ENCODE measurements at regions not wholly inside any gene's neighbourhood (a gene's known extent, or its start where the extent isn't known, plus 50 kb on each side); places are given as distances from the start of the nearest gene placed in this dataset.

DNA sequence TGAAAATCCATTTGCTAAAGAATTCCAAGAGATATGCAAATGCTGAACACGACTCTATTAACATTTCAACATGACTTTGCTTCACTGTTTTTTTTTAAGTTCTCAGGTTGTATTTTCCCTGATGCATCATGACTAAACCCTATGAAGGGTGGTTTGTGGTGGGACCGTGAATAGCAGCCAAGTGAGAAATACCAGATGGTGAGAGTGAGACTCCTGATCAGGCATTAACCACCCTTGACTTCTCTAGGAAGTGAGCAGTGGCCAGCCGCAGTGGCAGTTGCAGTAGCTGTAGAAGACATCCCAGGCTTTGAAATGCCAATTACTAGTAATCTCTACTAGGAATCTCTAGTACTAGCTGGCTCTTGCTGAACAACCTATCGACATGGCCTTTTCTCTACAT lies 383.4 kb downstream of the FAM133A start:
- peaks cover 0 to 3% (median 0%) of the 10 kb centered on the region in 3 donors for H3K27me3 Mint-ChIP-seq (ENCODE audit: low read depth in 3 of 3)

DNA sequence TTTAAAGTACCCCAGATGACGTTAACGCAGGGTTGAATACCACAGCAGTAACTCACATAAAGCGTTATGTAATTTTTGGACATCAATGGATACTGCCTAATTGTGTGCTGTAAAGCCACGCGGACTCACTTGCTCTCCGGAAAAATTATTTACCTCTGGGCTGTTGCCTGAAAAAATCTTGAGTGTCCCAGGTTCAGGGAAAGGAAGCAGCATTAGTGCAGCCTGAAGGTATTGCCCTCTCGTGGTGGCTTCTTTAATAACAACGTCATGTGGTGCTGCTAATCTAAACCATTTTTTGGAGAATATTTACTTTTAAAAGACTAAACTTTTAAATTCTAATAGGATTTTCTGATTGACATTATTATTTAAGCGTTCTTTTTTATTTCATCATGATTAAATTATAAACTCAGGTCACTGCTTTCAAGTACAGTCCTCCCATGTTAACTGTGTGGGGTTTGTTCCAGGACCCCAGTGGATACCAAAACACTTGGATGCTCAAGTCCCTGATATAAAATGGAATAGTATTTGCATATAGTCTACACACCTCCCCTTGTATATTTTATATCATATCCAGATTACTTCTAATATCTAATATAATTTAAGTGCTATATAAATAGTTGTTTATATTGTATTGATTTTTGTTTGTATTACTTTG lies 384.8 kb downstream of the FAM133A start:
- Histone ChIP-seq H3K9me3 (replicated peaks in 1 of 2; ENCODE audit: control insufficient read depth in 1 of 2, insufficient read depth in 1 of 2, low read length in 2 of 2) (no peaks in the 10 kb centered on the region), H4K20me1 (ENCODE audit: insufficient read depth, low read length) (no peaks in the 10 kb centered on the region), H3K9ac (ENCODE audit: insufficient read depth, low read length, poor library complexity, severe bottlenecking) (no peak overlapping the region), H3K79me2 (ENCODE audit: insufficient read depth, low read length) (no peaks in the 10 kb centered on the region), H3K4me3 (replicated peaks in 1 of 3; ENCODE audit: low read depth in 2 of 3, low read length in 3 of 3) (no peak overlapping the region), H3K4me1 (ENCODE audit: control insufficient read depth in 1 of 2, insufficient read depth in 2 of 2, low read length in 2 of 2) (no peaks in the 10 kb centered on the region), H2AFZ (ENCODE audit: insufficient read depth, low read depth, low read length, poor library complexity, severe bottlenecking) (no peak overlapping the region), H3K27ac (ENCODE audit: low read depth in 1 of 2, low read length in 2 of 2) (no peak overlapping the region), H3K36me3 (replicated peaks in 1 of 2; ENCODE audit: control insufficient read depth in 1 of 2, insufficient read depth in 2 of 2, low read length in 2 of 2) (no peaks in the 10 kb centered on the region), H3K4me2 (replicated peaks; ENCODE audit: extremely low read depth, low read length, poor library complexity, severe bottlenecking) (no peak overlapping the region), H3K27me3 (ENCODE audit: control insufficient read depth in 2 of 2, insufficient read depth in 2 of 2, low read length in 2 of 2) (no peaks in the 10 kb centered on the region)
- Mint-ChIP-seq H3K9me3 (no peaks in the 10 kb centered on the region), H3K27me3 (ENCODE audit: low read depth in 3 of 3) (peaks cover 0 to 3% (median 0%) of the 10 kb centered on the region in 3 donors), H3K27ac (no peak overlapping the region), H3K4me3 (no peak overlapping the region), H3K36me3 (no peaks in the 10 kb centered on the region), H3K4me1 (no peaks in the 10 kb centered on the region)
- TF ChIP-seq, protein P1, sequence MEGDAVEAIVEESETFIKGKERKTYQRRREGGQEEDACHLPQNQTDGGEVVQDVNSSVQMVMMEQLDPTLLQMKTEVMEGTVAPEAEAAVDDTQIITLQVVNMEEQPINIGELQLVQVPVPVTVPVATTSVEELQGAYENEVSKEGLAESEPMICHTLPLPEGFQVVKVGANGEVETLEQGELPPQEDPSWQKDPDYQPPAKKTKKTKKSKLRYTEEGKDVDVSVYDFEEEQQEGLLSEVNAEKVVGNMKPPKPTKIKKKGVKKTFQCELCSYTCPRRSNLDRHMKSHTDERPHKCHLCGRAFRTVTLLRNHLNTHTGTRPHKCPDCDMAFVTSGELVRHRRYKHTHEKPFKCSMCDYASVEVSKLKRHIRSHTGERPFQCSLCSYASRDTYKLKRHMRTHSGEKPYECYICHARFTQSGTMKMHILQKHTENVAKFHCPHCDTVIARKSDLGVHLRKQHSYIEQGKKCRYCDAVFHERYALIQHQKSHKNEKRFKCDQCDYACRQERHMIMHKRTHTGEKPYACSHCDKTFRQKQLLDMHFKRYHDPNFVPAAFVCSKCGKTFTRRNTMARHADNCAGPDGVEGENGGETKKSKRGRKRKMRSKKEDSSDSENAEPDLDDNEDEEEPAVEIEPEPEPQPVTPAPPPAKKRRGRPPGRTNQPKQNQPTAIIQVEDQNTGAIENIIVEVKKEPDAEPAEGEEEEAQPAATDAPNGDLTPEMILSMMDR (IDR thresholded peaks at IDR 0.05): no peak
- DNase-seq: no peak
- intact Hi-C loops (cut with micrococcal nuclease): no loop called here
- 47% methylated on average over 3 of the region's 9 CpGs for WGBS (ENCODE audit: insufficient coverage)

More for the DNA sequence above, 383.4 kb downstream of the FAM133A start:
- no peak overlapping the region for H3K9ac ChIP-seq (ENCODE audit: insufficient read depth, low read length, poor library complexity, severe bottlenecking)
- no peaks in the 10 kb centered on the region for H3K36me3 ChIP-seq (replicated peaks in 1 of 2; ENCODE audit: control insufficient read depth in 1 of 2, insufficient read depth in 2 of 2, low read length in 2 of 2)
- no peak overlapping the region for H3K4me2 ChIP-seq (replicated peaks; ENCODE audit: extremely low read depth, low read length, poor library complexity, severe bottlenecking)
- H3K4me3 ChIP-seq (replicated peaks in 1 of 3; ENCODE audit: low read depth in 2 of 3, low read length in 3 of 3): no peak overlapping the region
- H3K4me1 ChIP-seq (ENCODE audit: control insufficient read depth in 1 of 2, insufficient read depth in 2 of 2, low read length in 2 of 2): no peaks in the 10 kb centered on the region
- no peaks in the 10 kb centered on the region for H3K79me2 ChIP-seq (ENCODE audit: insufficient read depth, low read length)
- intact Hi-C loops (cut with micrococcal nuclease): no loop called here
- no peaks in the 10 kb centered on the region for H4K20me1 ChIP-seq (ENCODE audit: insufficient read depth, low read length)
- no peak overlapping the region for H3K27ac Mint-ChIP-seq
- no peaks in the 10 kb centered on the region for H3K9me3 ChIP-seq (replicated peaks in 1 of 2; ENCODE audit: control insufficient read depth in 1 of 2, insufficient read depth in 1 of 2, low read length in 2 of 2)
- H2AFZ ChIP-seq (ENCODE audit: insufficient read depth, low read depth, low read length, poor library complexity, severe bottlenecking): no peak overlapping the region
- H3K27me3 ChIP-seq (ENCODE audit: control insufficient read depth in 2 of 2, insufficient read depth in 2 of 2, low read length in 2 of 2): peaks cover 0 to 2% of the 10 kb centered on the region in 2 donors
- WGBS (ENCODE audit: insufficient coverage): no CpG with 5 or more reads among the region's 4 CpGs
- DNase-seq: no peak
- H3K9me3 Mint-ChIP-seq: no peaks in the 10 kb centered on the region
- H3K4me3 Mint-ChIP-seq: no peak overlapping the region
- no peak overlapping the region for H3K27ac ChIP-seq (ENCODE audit: low read depth in 1 of 2, low read length in 2 of 2)
- no peaks in the 10 kb centered on the region for H3K4me1 Mint-ChIP-seq
- no peaks in the 10 kb centered on the region for H3K36me3 Mint-ChIP-seq
- TF ChIP-seq, protein P1 (IDR thresholded peaks at IDR 0.05): no peak

All from CD14-positive monocyte (primary cell).